ENCODE measurements at regions not wholly inside any gene's neighbourhood (a gene's known extent, or its start where the extent isn't known, plus 50 kb on each side); places are given as distances from the start of the nearest gene placed in this dataset.
"Not testable (repeated sequence)": the region's sequence is repeated elsewhere in the genome, so short reads cannot be mapped to it uniquely, and the experiment has no call there.

DNA sequence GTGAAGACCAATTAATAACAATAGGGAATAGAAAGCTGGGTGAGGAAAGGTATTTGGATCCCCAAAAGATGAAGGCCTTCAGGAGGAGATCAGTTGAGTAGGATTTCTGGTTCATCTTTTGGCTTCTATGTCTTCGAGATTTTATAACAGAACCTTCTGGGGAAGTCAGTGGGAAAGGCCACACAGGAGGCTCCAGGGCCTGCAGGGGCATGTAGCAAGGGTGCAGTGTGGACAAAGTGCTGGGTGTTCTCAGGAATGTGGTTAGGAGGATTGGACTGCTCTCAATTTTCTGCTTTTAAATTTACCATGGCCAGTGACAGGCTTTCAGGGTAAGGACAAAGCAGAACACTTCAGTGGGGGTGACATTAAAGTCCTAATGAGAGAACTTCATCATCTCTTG lies 378.0 kb downstream of the CCSER2 start:
- no peak for DNase-seq

DNA sequence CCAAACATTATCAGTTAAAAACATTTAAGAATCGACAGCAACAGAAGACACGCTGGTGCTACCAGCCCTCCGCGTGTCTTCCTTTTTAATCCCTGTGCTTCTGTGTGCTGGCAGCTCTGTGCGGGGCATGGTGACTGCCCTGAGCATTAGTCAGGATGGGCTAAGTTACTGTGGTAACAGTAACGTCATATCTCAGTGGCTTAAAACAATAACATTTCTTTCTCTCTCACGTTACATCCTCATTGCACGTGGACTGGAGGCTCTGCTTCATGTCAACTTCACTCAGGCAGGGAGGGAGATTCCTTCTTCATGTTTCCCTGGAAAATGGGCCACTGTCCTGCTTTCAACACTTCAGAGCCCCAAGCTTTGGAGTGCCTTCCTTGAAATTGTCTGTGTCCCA lies 378.5 kb downstream of the CCSER2 start:
- no peak for DNase-seq

- DNase-seq, result no peak
Measured at GRCh38 chr10:84715911-84716310, 387.5 kb downstream of the CCSER2 start.

GRCh38 chr10:84718877-84719616 lies 390.7 kb downstream of the CCSER2 start:
- DNase-seq, result no peak

DNA sequence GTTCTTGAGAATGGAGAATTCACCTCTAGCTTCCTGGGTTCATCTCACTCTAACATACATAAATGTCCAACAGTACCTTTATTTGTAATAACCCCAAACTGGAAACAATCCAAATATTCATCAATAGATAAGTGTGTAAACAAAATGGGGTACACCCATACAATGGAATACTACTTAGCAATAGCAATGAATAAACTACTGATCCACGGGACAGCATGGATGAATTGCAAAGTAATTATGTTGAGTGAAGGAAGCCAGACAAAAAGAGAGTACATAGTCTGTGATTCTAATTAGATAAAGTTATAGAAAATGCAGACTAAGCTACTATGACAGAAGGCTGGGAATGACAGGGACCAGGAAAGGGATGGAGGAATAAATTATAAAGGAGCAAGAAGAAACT lies 391.3 kb downstream of the CCSER2 start:
- no peak for DNase-seq

- no peak for DNase-seq
Measured at GRCh38 chr10:84727398-84727797, 399.0 kb downstream of the CCSER2 start.

GRCh38 chr10:84739126-84739525 lies 410.7 kb downstream of the CCSER2 start:
- DNase-seq, result not testable (repeated sequence)

GRCh38 chr10:84739641-84740040 lies 411.3 kb downstream of the CCSER2 start:
- no peak for DNase-seq

GRCh38 chr10:84743483-84743882 lies 415.1 kb downstream of the CCSER2 start:
- DNase-seq, result no peak

GRCh38 chr10:84755311-84755710 lies 426.9 kb downstream of the CCSER2 start:
- DNase-seq, result no peak

DNA sequence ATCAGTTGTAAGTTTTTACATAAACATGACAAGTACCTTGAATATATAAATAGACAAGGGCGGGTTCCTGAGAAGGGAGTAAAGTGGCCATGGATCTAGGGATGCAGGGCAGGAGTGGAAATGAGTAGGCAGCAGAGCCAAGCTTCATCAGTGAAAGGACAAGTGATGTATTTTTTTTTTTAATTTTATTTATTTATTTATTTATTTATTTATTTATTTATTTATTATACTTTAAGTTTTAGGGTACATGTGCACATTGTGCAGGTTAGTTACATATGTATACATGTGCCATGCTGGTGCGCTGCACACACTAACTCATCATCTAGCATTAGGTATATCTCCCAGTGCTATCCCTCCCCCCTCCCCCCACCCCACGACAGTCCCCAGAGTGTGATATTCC lies 428.3 kb downstream of the CCSER2 start:
- DNase-seq, result not testable (repeated sequence)

DNA sequence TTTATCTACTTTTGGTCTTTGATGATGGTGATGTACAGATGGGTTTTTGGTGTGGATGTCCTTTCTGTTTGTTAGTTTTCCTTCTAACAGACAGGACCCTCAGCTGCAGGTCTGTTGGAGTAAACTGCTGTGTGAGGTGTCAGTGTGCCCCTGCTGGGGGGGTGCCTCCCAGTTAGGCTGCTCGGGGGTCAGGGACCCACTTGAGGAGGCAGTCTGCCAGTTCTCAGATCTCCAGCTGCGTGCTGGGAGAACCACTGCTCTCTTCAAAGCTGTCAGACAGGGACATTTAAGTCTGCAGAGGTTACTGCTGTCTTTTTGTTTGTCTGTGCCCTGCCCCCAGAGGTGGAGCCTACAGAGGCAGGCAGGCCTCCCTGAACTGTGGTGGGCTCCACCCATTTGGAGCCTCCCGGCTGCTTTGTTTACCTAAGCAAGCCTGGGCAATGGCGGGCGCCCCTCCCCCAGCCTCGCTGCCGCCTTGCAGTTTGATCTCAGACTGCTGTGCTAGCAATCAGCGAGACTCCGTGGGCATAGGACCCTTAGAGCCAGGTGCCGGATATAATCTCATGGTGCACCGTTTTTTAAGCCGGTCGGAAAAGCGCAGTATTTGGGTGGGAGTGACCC lies 433.7 kb downstream of the CCSER2 start:
- not testable (repeated sequence) for DNase-seq

GRCh38 chr10:84762754-84763394 lies 434.5 kb downstream of the CCSER2 start:
- DNase-seq, result no peak

- no peak for DNase-seq
Measured at GRCh38 chr10:84763965-84764364, 435.6 kb downstream of the CCSER2 start.

DNA sequence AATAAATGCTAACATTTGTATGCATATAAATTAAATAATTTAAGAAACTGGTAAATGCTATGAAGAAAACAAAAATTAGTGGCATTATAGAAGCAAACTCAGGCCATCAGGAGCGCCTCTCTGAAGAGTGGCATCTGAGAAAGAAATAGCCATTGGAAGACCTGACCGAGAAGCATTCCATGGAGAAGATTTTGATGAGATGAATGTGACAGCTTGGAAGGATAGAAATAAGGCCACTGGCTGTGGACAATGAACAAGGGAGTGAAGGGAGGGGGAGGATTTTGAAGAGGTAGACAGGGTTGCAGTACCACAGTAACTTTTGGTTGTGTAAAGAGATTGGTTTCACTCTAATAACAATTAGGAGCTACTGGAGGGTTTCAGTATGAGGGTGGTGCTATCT lies 436.7 kb downstream of the CCSER2 start:
- no peak for DNase-seq

- no peak for DNase-seq
Measured at GRCh38 chr10:84765656-84766055, 437.3 kb downstream of the CCSER2 start.

DNA sequence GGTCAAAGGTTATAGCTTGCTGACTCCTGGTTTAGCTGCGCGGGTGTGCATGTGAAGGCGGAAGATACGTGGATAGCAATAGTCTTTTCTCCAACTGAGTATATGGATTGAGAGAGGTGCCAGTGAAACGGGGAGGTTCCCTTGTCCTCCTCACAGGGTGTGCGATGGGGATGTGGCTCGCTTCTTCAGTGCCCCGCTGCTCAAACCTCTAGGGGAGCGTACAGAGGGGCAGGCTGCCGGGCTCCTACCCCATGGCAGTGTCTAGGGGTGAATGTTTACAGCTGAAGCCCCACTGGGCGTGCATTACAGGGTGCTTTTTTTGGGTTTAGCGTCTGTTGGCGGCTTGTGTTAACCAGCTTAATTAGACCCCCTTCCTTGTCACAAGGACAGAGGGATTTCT lies 438.5 kb downstream of the CCSER2 start:
- DNase-seq, result no peak

GRCh38 chr10:84768132-84768531 lies 439.7 kb downstream of the CCSER2 start:
- DNase-seq, result no peak

GRCh38 chr10:84770824-84771223 lies 442.4 kb downstream of the CCSER2 start:
- DNase-seq, result no peak

- DNase-seq, result no peak
Measured at GRCh38 chr10:84783386-84783785, 455.0 kb downstream of the CCSER2 start.

- no peak for DNase-seq
Measured at GRCh38 chr10:84783909-84784308, 455.5 kb downstream of the CCSER2 start.

GRCh38 chr10:84784749-84785148 lies 456.4 kb downstream of the CCSER2 start:
- no peak for DNase-seq

DNA sequence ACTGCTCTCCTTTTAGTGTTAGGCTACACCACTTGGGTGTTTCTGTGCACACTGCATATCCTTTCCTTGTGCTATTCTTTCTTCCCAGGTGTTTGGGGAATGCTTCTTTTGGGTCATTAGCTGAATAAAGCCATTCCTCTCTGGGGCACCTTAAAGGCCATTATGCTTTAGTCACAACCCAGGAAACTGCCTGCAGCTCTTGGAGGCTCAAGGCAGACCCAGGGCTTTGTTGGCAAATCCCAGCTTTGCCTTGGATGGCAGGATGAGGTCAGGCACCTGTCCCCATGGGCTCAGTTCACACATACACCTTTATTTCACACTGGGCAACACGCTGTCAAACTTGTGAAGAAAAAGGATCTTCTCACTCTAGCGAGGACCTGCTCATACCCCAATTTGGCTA lies 460.6 kb downstream of the CCSER2 start:
- DNase-seq, result no peak

GRCh38 chr10:84798312-84798711 lies 469.9 kb downstream of the CCSER2 start:
- no peak for DNase-seq
